HG03457 (cell line): ENCODE measurements at regions not wholly inside any gene's neighbourhood (a gene's known extent, or its start where the extent isn't known, plus 50 kb on each side); places are given as distances from the start of the nearest gene placed in this dataset.

Source experiments
- ATAC-seq: cut with Tn5 transposase; IDR thresholded peaks from one replicate; pipeline ENCODE4 v1.9.1; 2021; ENCODE audit warnings: moderate number of reproducible peaks; ENCODE audit not compliant: unreplicated experiment

DNA sequence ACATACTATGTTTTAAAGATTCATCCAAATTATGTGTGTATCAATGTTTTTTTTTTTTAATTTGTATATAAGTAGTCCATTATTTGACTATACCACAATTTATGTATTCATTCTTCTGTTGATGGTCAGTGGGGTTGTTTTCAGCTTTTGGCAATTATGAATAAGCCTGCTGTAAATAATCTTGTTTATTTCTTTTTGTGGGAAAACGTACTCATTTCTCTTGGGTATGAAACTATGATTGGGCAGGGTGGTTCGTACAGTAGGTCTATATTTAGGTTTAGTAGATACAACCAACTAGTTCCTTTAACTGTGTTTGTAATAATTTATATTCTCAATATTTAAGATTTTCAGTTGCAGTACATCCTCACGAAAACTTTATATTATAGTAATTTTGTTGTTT lies 329.2 kb downstream of the LPIN1 start:
- ATAC-seq, result no peak

- ATAC-seq, result no peak
These were observed 330.4 kb downstream of the LPIN1 start for GRCh38 chr2:12076810-12077209.

GRCh38 chr2:12080360-12080759 lies 333.9 kb downstream of the LPIN1 start:
- no peak for ATAC-seq

GRCh38 chr2:12081481-12082210 lies 335.2 kb downstream of the LPIN1 start:
- ATAC-seq, result no peak

DNA sequence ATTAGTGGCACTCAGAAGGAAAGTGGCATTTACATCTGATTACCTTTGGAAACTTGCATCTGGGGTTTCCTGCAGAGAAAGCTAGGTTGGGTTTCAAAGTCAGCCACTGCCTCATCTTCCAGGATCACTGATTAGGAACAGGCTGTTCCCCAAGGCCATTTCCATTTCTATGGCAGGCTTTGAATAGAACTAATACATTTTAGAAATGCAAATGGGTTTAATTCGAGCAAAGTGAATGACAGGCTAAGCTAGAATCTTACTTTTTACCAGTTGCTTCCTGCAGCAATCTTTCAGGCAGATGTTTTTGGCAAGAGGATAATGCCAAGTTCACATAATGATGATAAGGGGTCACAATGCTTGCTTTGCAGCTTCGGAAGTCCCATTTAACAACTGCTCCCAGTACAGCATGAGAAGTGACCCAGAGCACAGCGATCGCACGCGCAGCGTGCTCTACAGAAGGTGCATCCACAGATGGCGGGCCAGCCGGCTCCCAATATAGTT lies 336.7 kb downstream of the LPIN1 start:
- ATAC-seq, result no peak

GRCh38 chr2:12083713-12084419 lies 337.4 kb downstream of the LPIN1 start:
- no peak for ATAC-seq

- no peak for ATAC-seq
These were observed 340.7 kb downstream of the LPIN1 start for GRCh38 chr2:12087175-12087574.

DNA sequence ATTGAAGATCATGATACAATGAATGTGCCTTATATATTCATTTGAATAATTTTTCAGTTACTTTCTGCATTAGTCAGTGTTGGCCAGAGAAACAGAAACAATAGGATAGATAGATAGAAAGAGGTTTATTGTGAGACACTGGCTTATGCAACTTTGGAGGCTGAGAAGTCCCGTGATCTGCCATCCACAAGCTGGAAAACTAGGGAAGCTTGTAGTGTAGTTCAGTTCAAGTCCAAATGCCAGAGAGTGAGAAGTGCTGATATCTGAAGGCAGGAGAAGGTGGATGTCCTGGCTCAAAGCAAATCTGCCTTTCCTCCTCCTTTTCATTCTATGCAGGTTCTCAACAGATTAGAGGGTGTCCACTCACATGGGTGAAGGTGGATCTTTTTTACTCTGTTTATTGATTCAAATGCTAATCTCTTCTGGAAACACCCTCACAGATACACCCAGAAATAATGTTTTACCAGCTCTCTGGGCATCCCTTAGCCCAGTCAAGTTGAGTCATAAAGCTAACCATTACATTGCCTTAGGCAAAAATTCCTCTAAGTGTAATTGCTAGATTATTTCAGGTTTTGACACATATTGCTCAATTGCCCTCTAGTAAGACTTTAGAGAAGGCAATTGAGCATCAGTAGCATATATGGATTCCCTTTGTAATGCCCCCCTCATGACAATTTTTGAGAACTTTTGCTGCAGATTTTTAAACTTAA lies 341.4 kb downstream of the LPIN1 start:
- ATAC-seq, result no peak

- ATAC-seq, result no peak
These were observed 342.6 kb downstream of the LPIN1 start for GRCh38 chr2:12089001-12089400.

DNA sequence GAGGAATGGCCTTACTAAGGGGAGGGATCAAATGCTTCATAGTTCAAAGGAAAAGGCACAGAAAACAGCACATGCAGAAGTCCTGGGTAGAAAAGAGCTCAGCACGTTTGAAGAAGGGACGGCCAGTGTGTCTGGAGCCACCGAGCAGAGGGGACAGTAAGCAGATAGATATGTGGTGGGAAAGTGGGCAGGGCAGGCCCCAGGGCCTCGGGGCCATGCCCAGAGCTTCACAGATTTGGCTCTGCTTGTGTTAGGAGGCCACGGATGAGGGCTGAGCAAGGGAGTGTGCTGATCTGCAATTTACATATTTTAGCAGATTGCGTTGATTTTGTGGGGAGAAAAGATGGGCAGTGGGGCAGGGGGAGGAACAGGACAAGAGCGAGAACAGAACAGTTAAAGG lies 343.1 kb downstream of the LPIN1 start:
- ATAC-seq, result no peak

- ATAC-seq, result no peak
These were observed 343.6 kb downstream of the LPIN1 start for GRCh38 chr2:12090072-12090471.

DNA sequence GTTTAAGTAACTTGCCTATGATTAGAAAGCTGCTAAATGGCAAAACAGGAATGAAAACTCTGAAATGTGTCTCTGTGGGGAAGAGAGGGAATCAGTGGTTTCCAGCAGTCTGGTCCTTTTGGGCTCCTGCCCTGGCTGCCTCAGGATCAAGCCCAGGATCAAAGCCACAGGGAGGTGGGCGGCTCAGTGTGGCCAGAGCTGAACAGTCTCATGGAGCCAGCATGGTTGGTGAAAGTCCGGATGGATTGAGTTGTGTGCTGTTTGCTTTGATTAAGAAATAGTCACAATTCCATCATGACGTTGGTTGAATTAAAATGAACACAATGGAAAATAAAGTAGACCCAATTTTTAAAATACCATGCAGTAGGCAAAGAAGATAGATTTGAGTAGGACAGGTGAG lies 344.2 kb downstream of the LPIN1 start:
- ATAC-seq, result no peak

DNA sequence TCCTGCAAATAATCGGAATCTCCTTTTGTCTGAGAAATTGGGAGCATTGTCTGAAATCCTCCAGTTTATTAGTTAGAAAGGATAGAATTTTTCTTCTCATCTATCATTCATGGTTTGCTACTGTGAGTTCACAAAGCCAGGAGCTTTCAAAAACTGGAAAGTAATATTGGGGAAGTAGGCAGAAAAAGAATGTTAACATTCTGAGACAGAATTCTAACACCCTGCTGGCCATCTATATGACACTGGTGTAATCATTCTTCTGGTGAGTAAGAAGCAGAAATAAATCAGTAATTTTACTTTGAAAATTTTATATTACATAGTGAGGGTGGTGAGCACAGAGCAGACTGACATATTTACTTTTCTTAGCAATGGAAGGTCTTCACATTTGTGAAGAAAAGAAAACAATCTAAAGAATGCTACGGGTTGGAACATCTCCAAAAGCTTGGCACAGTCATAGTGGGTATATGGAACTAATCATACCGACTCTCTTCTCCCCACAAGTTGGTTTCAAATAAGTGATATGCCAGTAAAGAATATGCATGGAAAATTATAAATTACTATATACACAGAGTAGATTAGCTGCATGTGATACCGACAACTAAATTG lies 344.9 kb downstream of the LPIN1 start:
- no peak for ATAC-seq

DNA sequence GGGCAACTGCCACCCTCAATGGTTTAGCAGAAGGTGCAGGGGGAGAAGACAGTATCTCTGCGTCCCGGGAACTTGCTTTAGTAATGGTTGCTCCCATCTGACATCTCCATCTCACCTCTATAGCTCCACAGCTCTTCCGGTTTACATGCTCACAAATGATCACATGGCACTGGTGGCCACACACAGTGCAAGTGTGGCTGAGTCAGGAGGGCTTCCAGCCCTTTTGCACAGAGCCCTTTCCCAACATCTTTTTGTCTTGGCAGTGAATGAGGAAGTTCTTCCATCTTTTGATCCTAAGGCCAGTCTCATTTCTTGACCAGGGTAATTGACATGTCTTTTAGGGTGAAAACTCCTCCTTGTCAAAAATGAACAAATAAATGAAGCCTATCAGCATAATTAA lies 347.7 kb downstream of the LPIN1 start:
- no peak for ATAC-seq

DNA sequence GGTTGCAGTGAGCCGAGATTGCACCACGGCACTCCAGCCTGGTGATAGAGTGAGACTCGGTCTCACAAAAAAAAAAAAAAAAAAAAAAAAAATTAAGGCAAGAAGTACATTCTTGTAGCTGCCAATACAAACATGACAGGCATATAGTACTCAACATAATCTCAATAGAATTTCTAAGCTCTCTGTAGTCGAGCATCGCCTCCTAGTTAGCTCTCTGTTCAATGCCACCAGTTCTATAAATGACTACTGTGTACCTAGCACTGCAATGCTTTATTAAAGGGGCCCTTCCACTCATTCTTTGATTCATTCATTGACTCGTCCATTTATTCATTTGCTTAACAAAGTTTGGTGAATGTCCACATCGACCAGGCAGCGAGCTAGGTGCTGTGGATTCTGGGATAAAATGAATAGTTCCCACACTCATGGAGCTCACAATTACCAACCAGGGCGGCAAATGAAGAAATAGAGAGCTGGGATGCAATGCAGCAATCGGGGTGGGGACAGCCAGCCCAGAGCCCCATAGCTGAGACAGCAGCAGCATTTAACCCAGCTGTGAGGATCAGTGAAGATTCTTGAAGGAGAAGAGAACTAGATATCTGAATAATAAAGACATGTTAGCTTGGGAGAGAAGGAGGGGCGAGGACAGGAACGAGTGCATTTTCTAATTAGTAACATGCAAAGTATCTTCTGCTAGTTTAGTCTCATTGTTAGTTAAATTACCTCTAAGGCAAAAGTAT lies 349.8 kb downstream of the LPIN1 start:
- ATAC-seq, result no peak

- no peak for ATAC-seq
These were observed 350.5 kb downstream of the LPIN1 start for GRCh38 chr2:12096788-12097449.

GRCh38 chr2:12097859-12098258 lies 351.4 kb downstream of the LPIN1 start:
- ATAC-seq, result no peak

- no peak for ATAC-seq
These were observed 352.9 kb downstream of the LPIN1 start for GRCh38 chr2:12099374-12099773.

DNA sequence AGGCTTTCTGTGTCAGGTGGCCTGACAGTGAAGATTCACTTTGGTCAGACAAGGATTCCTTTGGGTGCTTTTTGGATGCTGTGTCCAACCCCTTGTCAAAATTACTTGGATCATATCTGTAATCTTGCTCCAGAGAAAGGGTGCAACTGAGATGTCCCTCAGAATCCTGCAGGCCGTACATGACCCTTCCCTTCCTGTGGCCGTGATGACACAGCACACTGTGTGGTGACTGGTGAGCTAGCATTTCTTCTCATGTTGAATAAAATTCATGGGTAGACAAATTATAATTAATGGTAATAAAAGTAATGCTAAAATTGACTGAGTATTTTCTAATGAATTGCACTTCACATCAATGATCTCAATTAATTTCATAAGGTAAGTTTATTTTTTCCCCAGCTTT lies 356.2 kb downstream of the LPIN1 start:
- no peak for ATAC-seq

- ATAC-seq, result no peak
These were observed 358.7 kb downstream of the LPIN1 start for GRCh38 chr2:12105180-12105579.
